HEK293 (cell line): ENCODE measurements at regions not wholly inside any gene's neighbourhood (a gene's known extent, or its start where the extent isn't known, plus 50 kb on each side); places are given as distances from the start of the nearest gene placed in this dataset.

Experiments used
- CTCF ChIA-PET: fragments of 350-600 bp; formaldehyde crosslinking; extraction: SDS; loops from one replicate; lab custom pipeline; 2021; ENCODE audit warnings: antibody characterized with exemption; lab: Yijun Ruan, JAX
- POLR2A ChIA-PET: fragments of 300-600 bp; formaldehyde crosslinking; extraction: SDS; loops from one replicate; lab custom pipeline; 2020; ENCODE audit warnings: antibody characterized with exemption, inconsistent platforms; lab: Yijun Ruan, JAX
- H3K27ac ChIP-seq: fragments of 200-500 bp; sonication (Bioruptor generic); 2 replicates; pipeline ENCODE4 v1.5.1; 2014; ENCODE audit warnings: low read depth, low read length, control low read depth, inconsistent platforms; ENCODE audit errors: extremely low read depth
- H3K36me3 ChIP-seq, 2 experiments: fragments of 200-500 bp in 1 of 2; sonication (Bioruptor generic) in 1 of 2; 1 replicate in 1 of 2; 2 replicates in 1 of 2; pipeline ENCODE4 v1.5.1; 2014 to 2017; ENCODE audit warnings: inconsistent platforms in 2 of 2, low read length in 2 of 2; ENCODE audit not compliant: control insufficient read depth in 2 of 2, insufficient read depth in 1 of 2
- H3K4me1 ChIP-seq: fragments of 200-500 bp; sonication (Bioruptor generic); 2 replicates; pipeline ENCODE4 v1.5.1; 2014; ENCODE audit warnings: mild to moderate bottlenecking, low read length, inconsistent platforms; ENCODE audit not compliant: control insufficient read depth, insufficient read depth
- H3K4me3 ChIP-seq: 2 replicates; pipeline ENCODE4 v1.5.1; 2011; ENCODE audit warnings: low read depth, mild to moderate bottlenecking, control low read depth, low read length, moderate library complexity
- H3K9me3 ChIP-seq: fragments of 200-500 bp; sonication (Bioruptor generic); 2 replicates; pipeline ENCODE4 v1.5.1; 2014; ENCODE audit warnings: low read depth, low read length, inconsistent platforms; ENCODE audit not compliant: control insufficient read depth, insufficient read depth
- GLIS1 ChIP-seq: fragments of 450-650 bp; formaldehyde crosslinking; IDR thresholded peaks from 2 replicates; pipeline ENCODE4 v1.5.1; 2016; ENCODE audit warnings: missing biosample characterization, missing genetic modification characterization
- TCF7L2 ChIP-seq: IDR thresholded peaks from 2 replicates; pipeline ENCODE4 v1.6.1; 2011; ENCODE audit warnings: low read depth, mild to moderate bottlenecking, inconsistent platforms, low read length, moderate library complexity, borderline replicate concordance
- TRIM28 ChIP-seq: IDR thresholded peaks from 2 replicates; pipeline ENCODE4 v1.6.1; 2011; ENCODE audit warnings: low read length, control low read depth, borderline replicate concordance
- ZBTB20 ChIP-seq: fragments of 450-650 bp; formaldehyde crosslinking; IDR thresholded peaks from 2 replicates; pipeline ENCODE4 v1.5.1; 2016; ENCODE audit warnings: missing biosample characterization, missing genetic modification characterization
- ZFP69B ChIP-seq: fragments of 450-650 bp; formaldehyde crosslinking; IDR thresholded peaks from 2 replicates; pipeline ENCODE4 v1.5.1; 2016; ENCODE audit warnings: missing biosample characterization, missing genetic modification characterization
- ZNF112 ChIP-seq: fragments of 450-650 bp; formaldehyde crosslinking; IDR thresholded peaks from 2 replicates; pipeline ENCODE4 v1.5.0; 2017; ENCODE audit warnings: missing biosample characterization, missing genetic modification characterization
- ZNF140 ChIP-seq: fragments of 450-650 bp; formaldehyde crosslinking; IDR thresholded peaks from 2 replicates; pipeline ENCODE4 v1.5.1; 2016; ENCODE audit warnings: missing biosample characterization, missing genetic modification characterization
- ZNF146 ChIP-seq: fragments of 450-650 bp; formaldehyde crosslinking; IDR thresholded peaks from 2 replicates; pipeline ENCODE4 v1.5.1; 2016; ENCODE audit warnings: missing biosample characterization, missing genetic modification characterization
- ZNF302 ChIP-seq: fragments of 450-650 bp; formaldehyde crosslinking; IDR thresholded peaks from 2 replicates; pipeline ENCODE4 v1.5.1; 2016; ENCODE audit warnings: missing biosample characterization, missing genetic modification characterization, low read depth
- ZNF311 ChIP-seq: fragments of 450-650 bp; formaldehyde crosslinking; IDR thresholded peaks from 2 replicates; pipeline ENCODE4 v1.5.1; 2017; ENCODE audit warnings: missing biosample characterization, missing genetic modification characterization, borderline replicate concordance
- ZNF404 ChIP-seq: fragments of 450-650 bp; formaldehyde crosslinking; IDR thresholded peaks from 2 replicates; pipeline ENCODE4 v1.5.1; 2017; ENCODE audit warnings: missing biosample characterization, missing genetic modification characterization
- ZNF433 ChIP-seq: fragments of 450-650 bp; formaldehyde crosslinking; IDR thresholded peaks from 2 replicates; pipeline ENCODE4 v1.5.1; 2016; ENCODE audit warnings: missing biosample characterization, missing genetic modification characterization, low read depth
- ZNF510 ChIP-seq: fragments of 450-650 bp; formaldehyde crosslinking; IDR thresholded peaks from 2 replicates; pipeline ENCODE4 v1.5.1; 2018; ENCODE audit warnings: mild to moderate bottlenecking, missing genetic modification characterization, missing biosample characterization; ENCODE audit not compliant: insufficient replicate concordance
- ZNF707 ChIP-seq: fragments of 450-650 bp; formaldehyde crosslinking; IDR thresholded peaks from 2 replicates; pipeline ENCODE4 v1.5.1; 2016; ENCODE audit warnings: missing biosample characterization, missing genetic modification characterization
- TF ChIP-seq, protein P1 (sequence below): fragments of 450-650 bp; formaldehyde crosslinking; IDR thresholded peaks from 2 replicates; pipeline ENCODE4 v1.5.1; 2016; ENCODE audit warnings: missing biosample characterization, missing genetic modification characterization
- TF ChIP-seq, protein P2 (sequence below): fragments of 450-650 bp; formaldehyde crosslinking; IDR thresholded peaks from 2 replicates; pipeline ENCODE4 v1.5.1; 2016; ENCODE audit warnings: missing biosample characterization, missing genetic modification characterization
- TF ChIP-seq, protein P3 (sequence below): fragments of 450-650 bp; formaldehyde crosslinking; IDR thresholded peaks from 2 replicates; pipeline ENCODE4 v1.5.1; 2016; ENCODE audit warnings: missing biosample characterization, missing genetic modification characterization, borderline replicate concordance
- TF ChIP-seq, protein P4 (sequence below): fragments of 450-650 bp; formaldehyde crosslinking; IDR thresholded peaks from 2 replicates; pipeline ENCODE4 v1.5.1; 2016; ENCODE audit warnings: missing biosample characterization, missing genetic modification characterization
- TF ChIP-seq, protein P5 (sequence below): fragments of 450-650 bp; formaldehyde crosslinking; IDR thresholded peaks from 2 replicates; pipeline ENCODE4 v1.5.1; 2016; ENCODE audit warnings: missing biosample characterization, missing genetic modification characterization
- TF ChIP-seq, protein P6 (sequence below): fragments of 450-650 bp; formaldehyde crosslinking; IDR thresholded peaks from 2 replicates; pipeline ENCODE4 v1.5.0; 2017; ENCODE audit warnings: missing biosample characterization, missing genetic modification characterization, borderline replicate concordance
- TF ChIP-seq, protein P7 (sequence below): fragments of 450-650 bp; formaldehyde crosslinking; optimal IDR thresholded peaks from 2 replicates; pipeline ENCODE3; 2016; ENCODE audit warnings: missing biosample characterization, mild to moderate bottlenecking, missing genetic modification characterization

DNA sequence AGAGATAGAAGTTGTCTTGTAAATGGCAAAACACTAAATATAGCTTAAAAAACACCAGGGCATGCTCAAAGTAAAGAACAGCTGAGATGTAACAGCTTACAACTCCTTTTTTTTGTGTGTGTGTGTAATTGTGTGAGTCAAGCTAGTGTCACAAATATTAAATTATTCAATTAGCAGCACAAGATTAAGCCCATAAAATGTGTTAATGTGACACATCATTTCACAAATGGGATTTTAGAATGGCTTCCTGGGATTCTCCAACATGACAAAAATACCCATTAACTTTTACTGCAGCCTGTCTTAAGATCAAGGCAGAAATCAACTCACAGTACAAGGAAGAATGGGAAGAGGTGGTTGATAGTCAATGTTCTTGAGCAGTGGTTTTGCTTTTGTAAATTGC lies 251.4 kb downstream of the KIF20B start (continued):
- TF ChIP-seq, protein P1, sequence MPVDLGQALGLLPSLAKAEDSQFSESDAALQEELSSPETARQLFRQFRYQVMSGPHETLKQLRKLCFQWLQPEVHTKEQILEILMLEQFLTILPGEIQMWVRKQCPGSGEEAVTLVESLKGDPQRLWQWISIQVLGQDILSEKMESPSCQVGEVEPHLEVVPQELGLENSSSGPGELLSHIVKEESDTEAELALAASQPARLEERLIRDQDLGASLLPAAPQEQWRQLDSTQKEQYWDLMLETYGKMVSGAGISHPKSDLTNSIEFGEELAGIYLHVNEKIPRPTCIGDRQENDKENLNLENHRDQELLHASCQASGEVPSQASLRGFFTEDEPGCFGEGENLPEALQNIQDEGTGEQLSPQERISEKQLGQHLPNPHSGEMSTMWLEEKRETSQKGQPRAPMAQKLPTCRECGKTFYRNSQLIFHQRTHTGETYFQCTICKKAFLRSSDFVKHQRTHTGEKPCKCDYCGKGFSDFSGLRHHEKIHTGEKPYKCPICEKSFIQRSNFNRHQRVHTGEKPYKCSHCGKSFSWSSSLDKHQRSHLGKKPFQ (tag by site-specific recombination), result no peak
- TF ChIP-seq, protein P2, sequence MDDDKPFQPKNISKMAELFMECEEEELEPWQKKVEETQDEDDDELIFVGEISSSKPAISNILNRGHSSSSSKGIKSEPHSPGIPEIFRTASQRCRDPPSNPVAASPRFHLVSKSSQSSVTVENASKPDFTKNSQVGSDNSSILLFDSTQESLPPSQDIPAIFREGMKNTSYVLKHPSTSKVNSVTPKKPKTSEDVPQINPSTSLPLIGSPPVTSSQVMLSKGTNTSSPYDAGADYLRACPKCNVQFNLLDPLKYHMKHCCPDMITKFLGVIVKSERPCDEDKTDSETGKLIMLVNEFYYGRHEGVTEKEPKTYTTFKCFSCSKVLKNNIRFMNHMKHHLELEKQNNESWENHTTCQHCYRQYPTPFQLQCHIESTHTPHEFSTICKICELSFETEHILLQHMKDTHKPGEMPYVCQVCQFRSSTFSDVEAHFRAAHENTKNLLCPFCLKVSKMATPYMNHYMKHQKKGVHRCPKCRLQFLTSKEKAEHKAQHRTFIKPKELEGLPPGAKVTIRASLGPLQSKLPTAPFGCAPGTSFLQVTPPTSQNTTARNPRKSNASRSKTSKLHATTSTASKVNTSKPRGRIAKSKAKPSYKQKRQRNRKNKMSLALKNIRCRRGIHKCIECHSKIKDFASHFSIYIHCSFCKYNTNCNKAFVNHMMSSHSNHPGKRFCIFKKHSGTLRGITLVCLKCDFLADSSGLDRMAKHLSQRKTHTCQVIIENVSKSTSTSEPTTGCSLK (tag by site-specific recombination), result no peak
- TF ChIP-seq ZNF404 (tag by site-specific recombination), result no peak
- TF ChIP-seq TRIM28, result no peak
- TF ChIP-seq, protein P3, sequence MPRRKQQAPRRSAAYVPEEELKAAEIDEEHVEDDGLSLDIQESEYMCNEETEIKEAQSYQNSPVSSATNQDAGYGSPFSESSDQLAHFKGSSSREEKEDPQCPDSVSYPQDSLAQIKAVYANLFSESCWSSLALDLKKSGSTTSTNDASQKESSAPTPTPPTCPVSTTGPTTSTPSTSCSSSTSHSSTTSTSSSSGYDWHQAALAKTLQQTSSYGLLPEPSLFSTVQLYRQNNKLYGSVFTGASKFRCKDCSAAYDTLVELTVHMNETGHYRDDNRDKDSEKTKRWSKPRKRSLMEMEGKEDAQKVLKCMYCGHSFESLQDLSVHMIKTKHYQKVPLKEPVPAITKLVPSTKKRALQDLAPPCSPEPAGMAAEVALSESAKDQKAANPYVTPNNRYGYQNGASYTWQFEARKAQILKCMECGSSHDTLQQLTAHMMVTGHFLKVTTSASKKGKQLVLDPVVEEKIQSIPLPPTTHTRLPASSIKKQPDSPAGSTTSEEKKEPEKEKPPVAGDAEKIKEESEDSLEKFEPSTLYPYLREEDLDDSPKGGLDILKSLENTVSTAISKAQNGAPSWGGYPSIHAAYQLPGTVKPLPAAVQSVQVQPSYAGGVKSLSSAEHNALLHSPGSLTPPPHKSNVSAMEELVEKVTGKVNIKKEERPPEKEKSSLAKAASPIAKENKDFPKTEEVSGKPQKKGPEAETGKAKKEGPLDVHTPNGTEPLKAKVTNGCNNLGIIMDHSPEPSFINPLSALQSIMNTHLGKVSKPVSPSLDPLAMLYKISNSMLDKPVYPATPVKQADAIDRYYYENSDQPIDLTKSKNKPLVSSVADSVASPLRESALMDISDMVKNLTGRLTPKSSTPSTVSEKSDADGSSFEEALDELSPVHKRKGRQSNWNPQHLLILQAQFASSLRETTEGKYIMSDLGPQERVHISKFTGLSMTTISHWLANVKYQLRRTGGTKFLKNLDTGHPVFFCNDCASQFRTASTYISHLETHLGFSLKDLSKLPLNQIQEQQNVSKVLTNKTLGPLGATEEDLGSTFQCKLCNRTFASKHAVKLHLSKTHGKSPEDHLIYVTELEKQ, result no peak
- TF ChIP-seq GLIS1, result no peak
- TF ChIP-seq, protein P4, sequence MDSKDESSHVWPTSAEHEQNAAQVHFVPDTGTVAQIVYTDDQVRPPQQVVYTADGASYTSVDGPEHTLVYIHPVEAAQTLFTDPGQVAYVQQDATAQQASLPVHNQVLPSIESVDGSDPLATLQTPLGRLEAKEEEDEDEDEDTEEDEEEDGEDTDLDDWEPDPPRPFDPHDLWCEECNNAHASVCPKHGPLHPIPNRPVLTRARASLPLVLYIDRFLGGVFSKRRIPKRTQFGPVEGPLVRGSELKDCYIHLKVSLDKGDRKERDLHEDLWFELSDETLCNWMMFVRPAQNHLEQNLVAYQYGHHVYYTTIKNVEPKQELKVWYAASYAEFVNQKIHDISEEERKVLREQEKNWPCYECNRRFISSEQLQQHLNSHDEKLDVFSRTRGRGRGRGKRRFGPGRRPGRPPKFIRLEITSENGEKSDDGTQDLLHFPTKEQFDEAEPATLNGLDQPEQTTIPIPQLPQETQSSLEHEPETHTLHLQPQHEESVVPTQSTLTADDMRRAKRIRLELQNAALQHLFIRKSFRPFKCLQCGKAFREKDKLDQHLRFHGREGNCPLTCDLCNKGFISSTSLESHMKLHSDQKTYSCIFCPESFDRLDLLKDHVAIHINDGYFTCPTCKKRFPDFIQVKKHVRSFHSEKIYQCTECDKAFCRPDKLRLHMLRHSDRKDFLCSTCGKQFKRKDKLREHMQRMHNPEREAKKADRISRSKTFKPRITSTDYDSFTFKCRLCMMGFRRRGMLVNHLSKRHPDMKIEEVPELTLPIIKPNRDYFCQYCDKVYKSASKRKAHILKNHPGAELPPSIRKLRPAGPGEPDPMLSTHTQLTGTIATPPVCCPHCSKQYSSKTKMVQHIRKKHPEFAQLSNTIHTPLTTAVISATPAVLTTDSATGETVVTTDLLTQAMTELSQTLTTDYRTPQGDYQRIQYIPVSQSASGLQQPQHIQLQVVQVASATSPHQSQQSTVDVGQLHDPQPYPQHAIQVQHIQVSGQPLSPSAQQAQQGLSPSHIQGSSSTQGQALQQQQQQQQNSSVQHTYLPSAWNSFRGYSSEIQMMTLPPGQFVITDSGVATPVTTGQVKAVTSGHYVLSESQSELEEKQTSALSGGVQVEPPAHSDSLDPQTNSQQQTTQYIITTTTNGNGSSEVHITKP (tag by site-specific recombination), result no peak
- TF ChIP-seq, protein P5, sequence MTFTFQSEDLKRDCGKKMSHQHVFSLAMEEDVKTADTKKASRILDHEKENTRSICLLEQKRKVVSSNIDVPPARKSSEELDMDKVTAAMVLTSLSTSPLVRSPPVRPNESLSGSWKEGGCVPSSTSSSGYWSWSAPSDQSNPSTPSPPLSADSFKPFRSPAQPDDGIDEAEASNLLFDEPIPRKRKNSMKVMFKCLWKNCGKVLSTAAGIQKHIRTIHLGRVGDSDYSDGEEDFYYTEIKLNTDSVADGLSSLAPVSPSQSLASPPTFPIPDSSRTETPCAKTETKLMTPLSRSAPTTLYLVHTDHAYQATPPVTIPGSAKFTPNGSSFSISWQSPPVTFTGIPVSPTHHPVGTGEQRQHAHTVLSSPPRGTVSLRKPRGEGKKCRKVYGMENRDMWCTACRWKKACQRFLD (tag by site-specific recombination), result no peak

DNA sequence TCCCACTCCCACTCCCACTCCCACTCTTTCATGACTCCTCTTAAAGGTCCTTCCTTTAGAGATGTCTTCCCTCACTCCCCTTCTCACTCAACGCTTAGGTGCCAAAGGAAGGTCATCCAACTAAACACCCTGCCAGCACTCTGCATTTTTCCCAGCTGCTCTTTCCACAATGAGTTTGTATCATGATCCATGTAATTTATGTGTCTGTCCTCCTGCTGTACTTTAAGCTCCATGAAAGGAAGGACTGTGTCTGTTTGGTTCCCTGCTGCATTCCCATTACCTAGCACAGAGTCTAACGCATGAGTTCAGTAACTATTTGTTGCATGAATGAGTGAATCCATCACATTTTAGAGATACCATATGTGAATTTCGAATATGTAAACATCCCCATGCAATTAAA lies 252.7 kb downstream of the KIF20B start:
- Histone ChIP-seq H3K9me3 (no peaks in the 10 kb centered on the region), H3K27ac (no peak overlapping the region), H3K4me1 (no peaks in the 10 kb centered on the region), H3K36me3 (no peaks in the 10 kb centered on the region), H3K4me3 (no peak overlapping the region)
- CTCF ChIA-PET, result interaction anchor here (1.1 to 2.0 kb wide), 5 partner anchors 11 to 639 kb away, joined by 3 to 7 read pairs (median 4); no protein-coding TSS in a partner anchor
- POLR2A ChIA-PET, result no interaction called here
- TF ChIP-seq TCF7L2 (no peak), ZNF140 (tag by site-specific recombination) (no peak), ZNF302 (tag by site-specific recombination) (no peak), ZNF112 (tag by site-specific recombination) (no peak), ZNF311 (no peak), ZBTB20 (tag by site-specific recombination) (no peak), ZNF433 (tag by site-specific recombination) (no peak), ZNF510 (tag by site-specific recombination) (no peak), ZFP69B (tag by site-specific recombination) (no peak), ZNF707 (tag by site-specific recombination) (no peak), ZNF146 (tag by site-specific recombination) (no peak)
- TF ChIP-seq, protein P6, sequence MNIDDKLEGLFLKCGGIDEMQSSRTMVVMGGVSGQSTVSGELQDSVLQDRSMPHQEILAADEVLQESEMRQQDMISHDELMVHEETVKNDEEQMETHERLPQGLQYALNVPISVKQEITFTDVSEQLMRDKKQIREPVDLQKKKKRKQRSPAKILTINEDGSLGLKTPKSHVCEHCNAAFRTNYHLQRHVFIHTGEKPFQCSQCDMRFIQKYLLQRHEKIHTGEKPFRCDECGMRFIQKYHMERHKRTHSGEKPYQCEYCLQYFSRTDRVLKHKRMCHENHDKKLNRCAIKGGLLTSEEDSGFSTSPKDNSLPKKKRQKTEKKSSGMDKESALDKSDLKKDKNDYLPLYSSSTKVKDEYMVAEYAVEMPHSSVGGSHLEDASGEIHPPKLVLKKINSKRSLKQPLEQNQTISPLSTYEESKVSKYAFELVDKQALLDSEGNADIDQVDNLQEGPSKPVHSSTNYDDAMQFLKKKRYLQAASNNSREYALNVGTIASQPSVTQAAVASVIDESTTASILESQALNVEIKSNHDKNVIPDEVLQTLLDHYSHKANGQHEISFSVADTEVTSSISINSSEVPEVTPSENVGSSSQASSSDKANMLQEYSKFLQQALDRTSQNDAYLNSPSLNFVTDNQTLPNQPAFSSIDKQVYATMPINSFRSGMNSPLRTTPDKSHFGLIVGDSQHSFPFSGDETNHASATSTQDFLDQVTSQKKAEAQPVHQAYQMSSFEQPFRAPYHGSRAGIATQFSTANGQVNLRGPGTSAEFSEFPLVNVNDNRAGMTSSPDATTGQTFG (tag by site-specific recombination), result no peak
- TF ChIP-seq, protein P7, sequence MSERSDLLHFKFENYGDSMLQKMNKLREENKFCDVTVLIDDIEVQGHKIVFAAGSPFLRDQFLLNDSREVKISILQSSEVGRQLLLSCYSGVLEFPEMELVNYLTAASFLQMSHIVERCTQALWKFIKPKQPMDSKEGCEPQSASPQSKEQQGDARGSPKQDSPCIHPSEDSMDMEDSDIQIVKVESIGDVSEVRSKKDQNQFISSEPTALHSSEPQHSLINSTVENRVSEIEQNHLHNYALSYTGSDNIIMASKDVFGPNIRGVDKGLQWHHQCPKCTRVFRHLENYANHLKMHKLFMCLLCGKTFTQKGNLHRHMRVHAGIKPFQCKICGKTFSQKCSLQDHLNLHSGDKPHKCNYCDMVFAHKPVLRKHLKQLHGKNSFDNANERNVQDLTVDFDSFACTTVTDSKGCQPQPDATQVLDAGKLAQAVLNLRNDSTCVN (tag by site-specific recombination), result no peak
